GM19324 (cell line): ENCODE measurements at regions not wholly inside any gene's neighbourhood (a gene's known extent, or its start where the extent isn't known, plus 50 kb on each side); places are given as distances from the start of the nearest gene placed in this dataset.
"Not testable (repeated sequence)": the region's sequence is repeated elsewhere in the genome, so short reads cannot be mapped to it uniquely, and the experiment has no call there.

Experiments
- ATAC-seq: cut with Tn5 transposase; IDR thresholded peaks from one replicate; pipeline ENCODE4 v1.9.1; 2021; ENCODE audit warnings: mild to moderate bottlenecking, moderate library complexity; ENCODE audit not compliant: unreplicated experiment, low FRiP score

GRCh38 chr10:63003816-63004453 is 129.2 kb upstream of the NRBF2 start:
- no peak for ATAC-seq

GRCh38 chr10:62996925-62997324 is 136.2 kb upstream of the NRBF2 start:
- no peak for ATAC-seq

- ATAC-seq: no peak
These were observed 136.6 kb upstream of the NRBF2 start for GRCh38 chr10:62996516-62996915.

GRCh38 chr10:62993121-62993520 is 140.0 kb upstream of the NRBF2 start:
- ATAC-seq: no peak

GRCh38 chr10:62992145-62992721 is 140.9 kb upstream of the NRBF2 start:
- ATAC-seq: no peak

GRCh38 chr10:62990126-62990525 is 143.0 kb upstream of the NRBF2 start:
- no peak for ATAC-seq

- ATAC-seq: no peak
These were observed 147.1 kb upstream of the NRBF2 start for GRCh38 chr10:62985807-62986600.

GRCh38 chr10:62981096-62981495 is 152.0 kb upstream of the NRBF2 start:
- no peak for ATAC-seq

GRCh38 chr10:62980687-62981086 is 152.4 kb upstream of the NRBF2 start:
- no peak for ATAC-seq

GRCh38 chr10:62979921-62980320 is 153.2 kb upstream of the NRBF2 start:
- ATAC-seq: no peak

GRCh38 chr10:62978482-62978881 is 154.6 kb upstream of the NRBF2 start:
- no peak for ATAC-seq

GRCh38 chr10:62974795-62975194 is 158.3 kb upstream of the NRBF2 start:
- not testable (repeated sequence) for ATAC-seq

- ATAC-seq: no peak
These were observed 155.9 kb upstream of the EGR2 start for GRCh38 chr10:62972103-62972502.

- no peak for ATAC-seq
These were observed 147.9 kb upstream of the EGR2 start for GRCh38 chr10:62964026-62964425.

- no peak for ATAC-seq
These were observed 145.9 kb upstream of the EGR2 start for GRCh38 chr10:62961951-62962523.

GRCh38 chr10:62960416-62960815 is 144.2 kb upstream of the EGR2 start:
- no peak for ATAC-seq

GRCh38 chr10:62959553-62959952 is 143.4 kb upstream of the EGR2 start:
- no peak for ATAC-seq

- ATAC-seq: no peak
These were observed 142.8 kb upstream of the EGR2 start for GRCh38 chr10:62958980-62959379.

GRCh38 chr10:62946278-62946677 is 130.1 kb upstream of the EGR2 start:
- no peak for ATAC-seq

GRCh38 chr10:62939698-62940097 is 123.5 kb upstream of the EGR2 start:
- ATAC-seq: no peak

GRCh38 chr10:62938672-62939071 is 122.5 kb upstream of the EGR2 start:
- no peak for ATAC-seq
